Keratinocyte (primary cell): ENCODE measurements at regions not wholly inside any gene's neighbourhood (a gene's known extent, or its start where the extent isn't known, plus 50 kb on each side); places are given as distances from the start of the nearest gene placed in this dataset.

Experiments used
- DNase-seq: peaks from one replicate; pipeline ENCODE4 v3.0.0-alpha.2; 2011; ENCODE audit warnings: low read depth, missing footprints, low spot score
- FAIRE-seq: peaks from 2 replicates; lab custom pipeline; 2011; peaks lifted over from hg19 to GRCh38; lab: Jason Lieb, UNC
- H2AFZ ChIP-seq: 2 replicates; pipeline ENCODE4 v1.6.0; 2012; ENCODE audit warnings: low read length, control low read depth, inconsistent platforms; ENCODE audit not compliant: control insufficient read depth
- H3K27ac ChIP-seq: 2 replicates; pipeline ENCODE4 v1.5.1; 2011; ENCODE audit warnings: low read length; ENCODE audit not compliant: control insufficient read depth, insufficient read depth
- H3K27me3 ChIP-seq: 3 replicates; pipeline ENCODE4 v1.6.0; 2011; ENCODE audit warnings: low read length; ENCODE audit not compliant: control insufficient read depth, insufficient read depth; ENCODE audit errors: extremely low read depth
- H3K36me3 ChIP-seq, 2 experiments: 2 replicates in 1 of 2; 3 replicates in 1 of 2; pipeline ENCODE4 v1.5.1; 2011; ENCODE audit warnings: low read length in 2 of 2, mild to moderate bottlenecking in 1 of 2; ENCODE audit not compliant: control insufficient read depth in 2 of 2, insufficient read depth in 2 of 2; ENCODE audit errors: extremely low read depth in 1 of 2
- H3K4me1 ChIP-seq: 3 replicates; pipeline ENCODE4 v1.5.1; 2011; ENCODE audit warnings: low read length; ENCODE audit not compliant: control insufficient read depth, insufficient read depth; ENCODE audit errors: extremely low read depth
- H3K4me2 ChIP-seq: 3 replicates; pipeline ENCODE4 v1.6.0; 2011; ENCODE audit warnings: low read depth, low read length; ENCODE audit not compliant: control insufficient read depth, insufficient read depth; ENCODE audit errors: extremely low read depth
- H3K4me3 ChIP-seq, 3 experiments: fragments of 200-600 bp in 1 of 3; sonication (generic) in 1 of 3; 2 replicates in 2 of 3; 3 replicates in 1 of 3; pipeline ENCODE4 v1.5.1; 2011 to 2016; ENCODE audit warnings: low read length in 3 of 3, mild to moderate bottlenecking in 3 of 3, control low read depth in 2 of 3, inconsistent platforms in 1 of 3, low read depth in 1 of 3, mixed read lengths in 1 of 3, mixed run types in 1 of 3, moderate library complexity in 1 of 3; ENCODE audit not compliant: control insufficient read depth in 2 of 3, insufficient read depth in 2 of 3; ENCODE audit errors: extremely low read depth in 1 of 3
- H3K79me2 ChIP-seq: 2 replicates; pipeline ENCODE4 v1.6.0; 2012; ENCODE audit warnings: low read length; ENCODE audit not compliant: control insufficient read depth, insufficient read depth
- H3K9ac ChIP-seq: 3 replicates; pipeline ENCODE4 v1.6.0; 2011; ENCODE audit warnings: low read length; ENCODE audit not compliant: control insufficient read depth, insufficient read depth; ENCODE audit errors: extremely low read depth
- H3K9me1 ChIP-seq: 3 replicates; pipeline ENCODE4 v1.6.0; 2011; ENCODE audit warnings: low read length; ENCODE audit not compliant: control insufficient read depth, insufficient read depth; ENCODE audit errors: extremely low read depth
- H3K9me3 ChIP-seq: 2 replicates; pipeline ENCODE4 v1.5.1; 2012; ENCODE audit warnings: low read depth, low read length; ENCODE audit not compliant: control insufficient read depth
- H4K20me1 ChIP-seq: 3 replicates; pipeline ENCODE4 v1.6.0; 2011; ENCODE audit warnings: low read length; ENCODE audit not compliant: control insufficient read depth, insufficient read depth; ENCODE audit errors: extremely low read depth
- EZH2 ChIP-seq: IDR thresholded peaks from one replicate; pipeline ENCODE4 v1.6.1; 2012; ENCODE audit warnings: inconsistent platforms, mild to moderate bottlenecking, low read length, moderate library complexity
- dilution Hi-C: fragments of 300-500 bp; cut with MboI; formaldehyde crosslinking; loops from one replicate; pipeline ENCODE4 v1.7.0; 2020; ENCODE audit warnings: low sequenced_read_pairs; ENCODE audit not compliant: extremely low pct_ligation_motif_present
- TF ChIP-seq, protein P1 (sequence below), 3 experiments: IDR thresholded peaks in 1 of 3; conservative IDR thresholded peaks in 1 of 3; optimal IDR thresholded peaks in 1 of 3; 2 replicates in 2 of 3; 3 replicates in 1 of 3; pipeline versions ENCODE3 to v1.5.1; 2011; ENCODE audit warnings: low read length in 3 of 3, mild to moderate bottlenecking in 3 of 3, moderate library complexity in 2 of 3, control low read depth in 1 of 3, inconsistent platforms in 1 of 3; ENCODE audit not compliant: insufficient read depth in 2 of 3; ENCODE audit errors: extremely low read depth in 1 of 3

DNA sequence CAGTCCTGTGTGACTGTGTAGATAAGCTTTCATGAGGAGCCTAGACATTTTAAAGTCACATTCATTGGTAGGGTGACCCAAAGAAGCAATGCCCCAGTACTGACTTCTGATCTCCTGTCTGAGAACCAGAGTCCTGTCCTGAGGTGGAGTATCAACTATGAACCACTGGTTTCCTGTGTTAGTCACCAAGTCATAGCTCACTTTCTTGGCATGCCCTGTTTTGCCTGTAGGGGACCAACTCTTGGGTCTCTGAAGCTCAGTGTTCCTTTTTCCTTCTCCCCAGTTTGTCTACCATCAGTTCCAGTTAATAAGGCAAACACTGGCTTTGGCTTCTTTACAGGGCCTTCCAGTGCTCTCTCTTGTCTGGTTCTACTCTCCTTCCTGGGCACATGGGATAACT is 97.4 kb downstream of the C12orf75 start:
- Histone ChIP-seq H3K27ac (no peak overlapping the region), H3K79me2 (no peaks in the 10 kb centered on the region), H3K36me3 (no peaks in the 10 kb centered on the region), H2AFZ (peak overlapping the region; percentile 35), H3K27me3 (no peaks in the 10 kb centered on the region), H3K9me1 (no peaks in the 10 kb centered on the region), H4K20me1 (no peaks in the 10 kb centered on the region), H3K9ac (no peak overlapping the region), H3K4me1 (peaks cover 18% of the 10 kb centered on the region), H3K4me3 (no peak overlapping the region), H3K4me2 (no peak overlapping the region), H3K9me3 (no peaks in the 10 kb centered on the region)
- dilution Hi-C loops = no loop called here
- DNase-seq = no peak
- TF ChIP-seq, protein P1, sequence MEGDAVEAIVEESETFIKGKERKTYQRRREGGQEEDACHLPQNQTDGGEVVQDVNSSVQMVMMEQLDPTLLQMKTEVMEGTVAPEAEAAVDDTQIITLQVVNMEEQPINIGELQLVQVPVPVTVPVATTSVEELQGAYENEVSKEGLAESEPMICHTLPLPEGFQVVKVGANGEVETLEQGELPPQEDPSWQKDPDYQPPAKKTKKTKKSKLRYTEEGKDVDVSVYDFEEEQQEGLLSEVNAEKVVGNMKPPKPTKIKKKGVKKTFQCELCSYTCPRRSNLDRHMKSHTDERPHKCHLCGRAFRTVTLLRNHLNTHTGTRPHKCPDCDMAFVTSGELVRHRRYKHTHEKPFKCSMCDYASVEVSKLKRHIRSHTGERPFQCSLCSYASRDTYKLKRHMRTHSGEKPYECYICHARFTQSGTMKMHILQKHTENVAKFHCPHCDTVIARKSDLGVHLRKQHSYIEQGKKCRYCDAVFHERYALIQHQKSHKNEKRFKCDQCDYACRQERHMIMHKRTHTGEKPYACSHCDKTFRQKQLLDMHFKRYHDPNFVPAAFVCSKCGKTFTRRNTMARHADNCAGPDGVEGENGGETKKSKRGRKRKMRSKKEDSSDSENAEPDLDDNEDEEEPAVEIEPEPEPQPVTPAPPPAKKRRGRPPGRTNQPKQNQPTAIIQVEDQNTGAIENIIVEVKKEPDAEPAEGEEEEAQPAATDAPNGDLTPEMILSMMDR (optimal IDR thresholded peaks at IDR 0.05 in 1 of 3, IDR thresholded peaks at IDR 0.05 in 1 of 3, conservative IDR thresholded peaks at IDR 0.05 in 1 of 3; ENCODE audit: extremely low read depth in 1 of 3, insufficient read depth in 2 of 3, low read length in 3 of 3) = peak; percentile 42 to 63 (median 49)
- no peak for TF ChIP-seq EZH2
- peak; percentile 94 for FAIRE-seq

DNA sequence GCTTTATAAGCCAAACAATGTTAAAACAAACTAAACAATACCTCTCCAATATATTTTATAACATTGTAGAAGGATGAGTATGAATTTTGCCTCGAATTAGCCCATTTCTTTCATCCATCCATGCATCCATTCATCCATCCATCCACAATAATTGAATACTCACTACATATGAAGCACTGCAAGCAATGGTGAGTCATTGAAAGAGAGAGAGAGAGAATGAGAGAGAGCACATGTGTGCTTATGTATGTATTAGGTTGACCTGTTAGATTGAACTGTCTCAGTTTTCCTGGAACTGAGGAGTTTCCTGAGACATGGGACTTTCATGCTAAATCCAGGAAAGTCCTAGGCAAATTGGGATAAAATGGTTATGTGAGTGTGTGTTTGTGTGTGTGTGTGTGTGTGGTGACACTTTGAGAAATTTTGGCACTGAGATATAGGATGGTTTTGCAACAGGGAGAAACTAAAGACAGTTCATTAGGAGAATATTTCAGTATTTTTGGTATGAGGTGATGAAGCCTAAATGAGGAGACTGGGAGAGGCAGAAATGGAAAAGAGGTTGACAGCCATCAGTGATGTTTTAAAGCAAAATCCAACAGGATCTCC is 98.4 kb downstream of the C12orf75 start:
- no peaks in the 10 kb centered on the region for H4K20me1 ChIP-seq
- H3K27ac ChIP-seq = no peak overlapping the region
- dilution Hi-C loops = no loop called here
- TF ChIP-seq, protein P1 (optimal IDR thresholded peaks at IDR 0.05 in 1 of 3, IDR thresholded peaks at IDR 0.05 in 1 of 3, conservative IDR thresholded peaks at IDR 0.05 in 1 of 3; ENCODE audit: extremely low read depth in 1 of 3, insufficient read depth in 2 of 3, low read length in 3 of 3) = no peak
- no peak for TF ChIP-seq EZH2
- no peaks in the 10 kb centered on the region for H3K36me3 ChIP-seq
- H2AFZ ChIP-seq = no peak overlapping the region
- H3K79me2 ChIP-seq = no peaks in the 10 kb centered on the region
- FAIRE-seq (no peak), DNase-seq (no peak)
- H3K27me3 ChIP-seq = no peaks in the 10 kb centered on the region
- H3K4me2 ChIP-seq = no peak overlapping the region
- no peak overlapping the region for H3K9ac ChIP-seq
- H3K4me3 ChIP-seq = no peak overlapping the region
- no peaks in the 10 kb centered on the region for H3K9me1 ChIP-seq
- no peaks in the 10 kb centered on the region for H3K9me3 ChIP-seq
- peaks cover 19% of the 10 kb centered on the region for H3K4me1 ChIP-seq
